H1 (cell line): ENCODE measurements at regions not wholly inside any gene's neighbourhood (a gene's known extent, or its start where the extent isn't known, plus 50 kb on each side); places are given as distances from the start of the nearest gene placed in this dataset.

Experiments used
- CTCF ChIA-PET: fragments of 300-600 bp; sonication (Branson Sonifier 250); formaldehyde crosslinking; loops from one replicate; lab custom pipeline; 2021; ENCODE audit not compliant: partially characterized antibody; lab: Charles Lee
- POLR2A ChIA-PET: fragments of 300-600 bp; sonication (Branson Sonifier 250); formaldehyde crosslinking; loops from one replicate; lab custom pipeline; 2021; ENCODE audit warnings: inconsistent platforms; ENCODE audit not compliant: partially characterized antibody; lab: Charles Lee
- DNase-seq, 2 experiments: peaks; one replicate each; pipeline versions ENCODE4 v3.0.0 to v3.0.0-alpha.2; 2010 to 2022; ENCODE audit warnings: low spot score in 2 of 2, low read depth in 1 of 2, mixed read lengths in 1 of 2
- FAIRE-seq: peaks from 2 replicates; lab custom pipeline; 2011; peaks lifted over from hg19 to GRCh38; lab: Jason Lieb, UNC
- H2AFZ ChIP-seq: 2 replicates; pipeline ENCODE4 v1.8.1; 2012; ENCODE audit warnings: low read length, inconsistent platforms
- H2AK5ac ChIP-seq: 2 replicates; pipeline ENCODE4 v1.6.1; 2013; ENCODE audit warnings: low read depth, low read length
- H2BK120ac ChIP-seq: replicated peaks from 2 replicates; pipeline ENCODE3; 2013; ENCODE audit warnings: low read depth, low read length, inconsistent platforms
- H2BK12ac ChIP-seq: 2 replicates; pipeline ENCODE4 v1.6.1; 2013; ENCODE audit warnings: low read depth, low read length
- H2BK15ac ChIP-seq: 2 replicates; pipeline ENCODE4 v1.6.1; 2013; ENCODE audit warnings: low read length
- H2BK20ac ChIP-seq: 2 replicates; pipeline ENCODE4 v1.6.1; 2013; ENCODE audit warnings: low read length
- H2BK5ac ChIP-seq: 2 replicates; pipeline ENCODE4 v1.6.1; 2013; ENCODE audit warnings: low read depth, low read length
- H3K14ac ChIP-seq: 2 replicates; pipeline ENCODE4 v1.6.1; 2013; ENCODE audit warnings: inconsistent platforms; ENCODE audit not compliant: insufficient read length
- H3K18ac ChIP-seq: 2 replicates; pipeline ENCODE4 v1.6.1; 2013; ENCODE audit warnings: low read length; ENCODE audit errors: extremely low read depth
- H3K23ac ChIP-seq: 2 replicates; pipeline ENCODE4 v1.6.1; 2013; ENCODE audit warnings: inconsistent platforms; ENCODE audit not compliant: insufficient read length
- H3K23me2 ChIP-seq: 2 replicates; pipeline ENCODE4 v1.6.1; 2013; ENCODE audit warnings: low read depth, low read length
- H3K27ac ChIP-seq: 2 replicates; pipeline ENCODE4 v1.6.1; 2011; ENCODE audit warnings: low read depth, low read length, inconsistent platforms
- H3K27me3 ChIP-seq, 4 experiments: replicated peaks in 1 of 4; 1 replicate in 1 of 4; 2 replicates in 3 of 4; pipeline versions ENCODE4 v1.6.1 to v1.8.1; 2011 to 2013; ENCODE audit warnings: low read length in 3 of 4, mild to moderate bottlenecking in 3 of 4, inconsistent platforms in 2 of 4, mixed read lengths in 2 of 4, moderate library complexity in 1 of 4; ENCODE audit not compliant: control insufficient read depth in 3 of 4, insufficient read depth in 3 of 4; ENCODE audit errors: extremely low read depth in 1 of 4
- H3K36me3 ChIP-seq, 4 experiments: 2 replicates each; pipeline versions ENCODE4 v1.6.1 to v1.8.1; 2011 to 2013; ENCODE audit warnings: mild to moderate bottlenecking in 4 of 4, low read length in 3 of 4, moderate library complexity in 2 of 4, control low read depth in 1 of 4, inconsistent platforms in 1 of 4; ENCODE audit not compliant: insufficient read depth in 4 of 4, control insufficient read depth in 2 of 4
- H3K4ac ChIP-seq: replicated peaks from 2 replicates; pipeline ENCODE3; 2013; ENCODE audit warnings: low read length, low read depth, mixed read lengths, inconsistent platforms; ENCODE audit not compliant: insufficient read length
- H3K4me1 ChIP-seq, 4 experiments: replicated peaks in 1 of 4; 1 replicate in 1 of 4; 2 replicates in 3 of 4; pipeline versions ENCODE4 v1.6.1 to v1.8.1; 2011 to 2013; ENCODE audit warnings: low read length in 3 of 4, inconsistent platforms in 2 of 4, mixed read lengths in 1 of 4; ENCODE audit not compliant: insufficient read depth in 4 of 4, control insufficient read depth in 3 of 4
- H3K4me2 ChIP-seq, 2 experiments: 2 replicates each; pipeline versions ENCODE4 v1.6.1 to v1.8.1; 2011 to 2013; ENCODE audit warnings: low read depth in 2 of 2, low read length in 2 of 2, control low read depth in 1 of 2, inconsistent platforms in 1 of 2, mild to moderate bottlenecking in 1 of 2; ENCODE audit not compliant: insufficient read depth in 1 of 2
- H3K4me3 ChIP-seq, 4 experiments: fragments of 200-600, 300-600 bp in 1 of 4; sonication (generic), shearing (Covaris generic), sonication (Bioruptor Twin) in 1 of 4; 2 replicates each; pipeline versions ENCODE4 v1.5.1 to v1.8.1; 2011 to 2016; ENCODE audit warnings: low read length in 4 of 4, low read depth in 3 of 4, control low read depth in 2 of 4, inconsistent platforms in 2 of 4, mild to moderate bottlenecking in 2 of 4, mixed read lengths in 1 of 4, moderate library complexity in 1 of 4; ENCODE audit not compliant: insufficient read depth in 2 of 4; ENCODE audit errors: extremely low read depth in 1 of 4
- H3K56ac ChIP-seq: replicated peaks from 2 replicates; pipeline ENCODE3; 2013; ENCODE audit warnings: low read depth, mild to moderate bottlenecking, mixed read lengths, low read length, inconsistent platforms; ENCODE audit not compliant: insufficient read length
- H3K79me1 ChIP-seq: 2 replicates; pipeline ENCODE4 v1.6.1; 2013; ENCODE audit warnings: low read depth, low read length, control low read depth
- H3K79me2 ChIP-seq, 2 experiments: 2 replicates each; pipeline versions ENCODE4 v1.6.1 to v1.8.1; 2012 to 2013; ENCODE audit warnings: low read length in 2 of 2, mild to moderate bottlenecking in 2 of 2, inconsistent platforms in 1 of 2; ENCODE audit not compliant: insufficient read depth in 2 of 2, control insufficient read depth in 1 of 2
- H3K9ac ChIP-seq, 4 experiments: replicated peaks in 1 of 4; 1 replicate in 1 of 4; 2 replicates in 3 of 4; pipeline versions ENCODE4 v1.6.1 to v1.8.1; 2011 to 2013; ENCODE audit warnings: low read depth in 3 of 4, low read length in 3 of 4, control low read depth in 2 of 4, mild to moderate bottlenecking in 2 of 4, moderate library complexity in 2 of 4, inconsistent platforms in 1 of 4; ENCODE audit errors: extremely low read depth in 1 of 4
- H3K9me3 ChIP-seq, 2 experiments: 2 replicates each; pipeline versions ENCODE4 v1.6.1 to v1.8.1; 2012 to 2013; ENCODE audit warnings: mild to moderate bottlenecking in 2 of 2, moderate library complexity in 2 of 2, control low read depth in 1 of 2, inconsistent platforms in 1 of 2, low read depth in 1 of 2, low read length in 1 of 2, mixed read lengths in 1 of 2; ENCODE audit not compliant: insufficient read depth in 2 of 2
- H4K20me1 ChIP-seq, 2 experiments: replicated peaks in 1 of 2; 2 replicates each; pipeline versions ENCODE3 to v1.8.1; 2011 to 2013; ENCODE audit warnings: inconsistent platforms in 2 of 2, low read length in 2 of 2, mild to moderate bottlenecking in 1 of 2; ENCODE audit not compliant: insufficient read depth in 2 of 2, control insufficient read depth in 1 of 2
- H4K5ac ChIP-seq: 2 replicates; pipeline ENCODE4 v1.6.1; 2013; ENCODE audit warnings: low read length, low read depth, mixed read lengths, inconsistent platforms; ENCODE audit not compliant: insufficient read length
- H4K8ac ChIP-seq: 2 replicates; pipeline ENCODE4 v1.8.0; 2013; ENCODE audit warnings: mild to moderate bottlenecking, moderate library complexity, low read length, inconsistent platforms; ENCODE audit not compliant: insufficient read depth; ENCODE audit errors: extremely low read depth
- H4K91ac ChIP-seq: replicated peaks from 2 replicates; pipeline ENCODE3; 2013; ENCODE audit warnings: low read length, mixed read lengths, inconsistent platforms; ENCODE audit not compliant: insufficient read length
- BCL11A ChIP-seq, 2 experiments: IDR thresholded peaks; one replicate each; pipeline ENCODE4 v1.6.1; 2011; ENCODE audit warnings: low read depth in 2 of 2, low read length in 2 of 2, mild to moderate bottlenecking in 2 of 2
- CHD1 ChIP-seq: IDR thresholded peaks from 2 replicates; pipeline ENCODE4 v1.6.1; 2012; ENCODE audit warnings: low read depth, low read length, improper control_type of control experiment
- EGR1 ChIP-seq: IDR thresholded peaks from 2 replicates; pipeline ENCODE4 v1.6.1; 2011; ENCODE audit warnings: low read depth, low read length, borderline replicate concordance
- GTF2F1 ChIP-seq: IDR thresholded peaks from 2 replicates; pipeline ENCODE4 v1.6.1; 2012; ENCODE audit warnings: low read depth, low read length, improper control_type of control experiment, borderline replicate concordance
- HDAC2 ChIP-seq, 2 experiments: fragments of 300-600 bp in 1 of 2; sonication (generic) in 1 of 2; IDR thresholded peaks; 2 replicates each; pipeline ENCODE4 v1.6.1; 2011 to 2012; ENCODE audit warnings: low read depth in 2 of 2, low read length in 2 of 2, mild to moderate bottlenecking in 2 of 2, moderate library complexity in 2 of 2, borderline replicate concordance in 1 of 2, inconsistent platforms in 1 of 2
- PHF8 ChIP-seq: fragments of 200-600 bp; sonication (generic); conservative IDR thresholded peaks from 2 replicates; pipeline ENCODE4 v1.7.1; 2012; ENCODE audit warnings: low read depth, mild to moderate bottlenecking, inconsistent platforms, low read length, moderate library complexity
- POLR2A ChIP-seq, 2 experiments: IDR thresholded peaks; 1 replicate in 1 of 2; 2 replicates in 1 of 2; pipeline ENCODE4 v1.6.1; 2011; ENCODE audit warnings: low read depth in 2 of 2, low read length in 2 of 2, mild to moderate bottlenecking in 2 of 2; ENCODE audit errors: control extremely low read depth in 1 of 2
- SIX5 ChIP-seq: IDR thresholded peaks from 2 replicates; pipeline ENCODE4 v1.6.1; 2011; ENCODE audit warnings: mild to moderate bottlenecking, low read depth, low read length
- TEAD4 ChIP-seq: IDR thresholded peaks from 2 replicates; pipeline ENCODE4 v1.6.1; 2012; ENCODE audit warnings: low read depth, low read length, inconsistent platforms, mixed read lengths
- WGBS, 2 experiments: shearing (Covaris generic) in 1 of 2; methylation state at CpG; one replicate each; pipeline versions ENCODE4 v1.1.6 to v1.1.7; 2013 to 2015; ENCODE audit warnings: low lambda C conversion rate in 2 of 2, mixed read lengths in 2 of 2, inconsistent platforms in 1 of 2, low coverage in 1 of 2, missing lambda C conversion rate in 1 of 2; ENCODE audit not compliant: insufficient replicate concordance in 2 of 2, insufficient coverage in 1 of 2, insufficient read length in 1 of 2; ENCODE audit errors: extremely low coverage in 1 of 2, missing lambda C conversion rate in 1 of 2; 5-methylcytosine and 5-hydroxymethylcytosine counted together
- TF ChIP-seq, protein P1 (sequence below): IDR thresholded peaks from 2 replicates; pipeline ENCODE4 v1.6.1; 2011; ENCODE audit warnings: low read depth, mild to moderate bottlenecking, low read length; ENCODE audit not compliant: insufficient read depth
- TF ChIP-seq, protein P2 (sequence below), 3 experiments: IDR thresholded peaks; 1 replicate in 2 of 3; 2 replicates in 1 of 3; pipeline versions ENCODE4 v1.5.1 to v1.6.1; 2011; ENCODE audit warnings: low read length in 3 of 3, mild to moderate bottlenecking in 3 of 3, inconsistent platforms in 2 of 3, low read depth in 1 of 3, moderate library complexity in 1 of 3; ENCODE audit not compliant: insufficient read depth in 1 of 3; ENCODE audit errors: control extremely low read depth in 1 of 3

DNA sequence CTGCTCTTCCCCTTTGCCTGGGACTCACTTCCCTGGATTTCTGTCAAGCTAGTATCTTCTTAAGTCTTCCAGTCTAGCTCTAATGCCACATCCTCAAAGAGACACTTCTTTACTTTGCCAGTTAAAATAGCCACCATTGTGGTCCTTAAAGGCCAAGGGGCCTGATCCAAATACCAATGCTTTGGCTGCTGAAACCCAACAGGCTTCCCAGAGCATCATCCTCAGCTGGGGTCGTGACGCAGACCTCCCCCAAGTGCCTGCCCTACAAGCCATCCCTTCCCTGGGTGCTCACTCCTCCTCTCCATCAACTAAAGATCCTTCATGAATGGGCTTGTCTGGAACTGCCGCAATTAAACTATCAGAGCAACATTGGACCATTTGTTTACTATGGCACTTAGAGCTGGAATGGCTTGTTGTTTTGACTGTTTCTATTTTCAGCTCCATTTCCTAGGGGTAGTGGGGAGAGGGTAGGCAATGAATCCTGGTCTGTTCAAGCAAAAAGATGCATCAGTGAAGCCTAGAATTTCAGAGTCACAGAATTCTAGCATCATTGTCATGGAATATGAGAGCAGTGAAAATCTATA, 79.6 kb upstream of the SIRPA start:
- H3K36me3 ChIP-seq, result no peaks in the 10 kb centered on the region
- H3K4ac ChIP-seq, result no peak overlapping the region
- H2BK12ac ChIP-seq, result no peak overlapping the region
- no peak overlapping the region for H4K5ac ChIP-seq
- peaks cover 5% of the 10 kb centered on the region; the same call in 1 of the 2 replicates for H3K23me2 ChIP-seq
- no peak overlapping the region for H3K4me2 ChIP-seq
- H3K23ac ChIP-seq, result no peak overlapping the region
- no peak overlapping the region for H2BK120ac ChIP-seq
- no peak overlapping the region for H3K14ac ChIP-seq
- no peaks in the 10 kb centered on the region for H3K9me3 ChIP-seq
- ChIA-PET POLR2A (no interaction called here), CTCF (interaction anchor here (1.0 kb wide), 1 partner anchor 84 kb away, joined by 3 read pairs; no protein-coding TSS in a partner anchor)
- no peak overlapping the region for H3K4me3 ChIP-seq
- FAIRE-seq (no peak), DNase-seq (no peak)
- no peaks in the 10 kb centered on the region for H3K79me2 ChIP-seq
- no peaks in the 10 kb centered on the region for H3K79me1 ChIP-seq
- H4K8ac ChIP-seq, result no peak overlapping the region
- H2BK15ac ChIP-seq, result no peak overlapping the region
- no peak overlapping the region for H4K91ac ChIP-seq
- no peaks in the 10 kb centered on the region; a peak in 1 of 7 replicates for H3K27me3 ChIP-seq
- H3K4me1 ChIP-seq, result peaks cover 13 to 39% (median 24%) of the 10 kb centered on the region in 4 experiments
- no peaks in the 10 kb centered on the region for H4K20me1 ChIP-seq
- H2BK20ac ChIP-seq, result no peak overlapping the region
- no peak overlapping the region for H2AK5ac ChIP-seq
- TF ChIP-seq CHD1 (no peak), EGR1 (no peak), BCL11A (IDR thresholded peaks at IDR 0.05; ENCODE audit: low read depth in 2 of 2, low read length in 2 of 2) (no peak), GTF2F1 (no peak), HDAC2 (IDR thresholded peaks at IDR 0.05; ENCODE audit: borderline replicate concordance in 1 of 2, low read depth in 2 of 2, low read length in 2 of 2) (no peak), TEAD4 (no peak), PHF8 (no peak), POLR2A (IDR thresholded peaks at IDR 0.05; ENCODE audit: control extremely low read depth in 1 of 2, low read depth in 2 of 2, low read length in 2 of 2) (no peak), SIX5 (no peak)
- TF ChIP-seq, protein P1, sequence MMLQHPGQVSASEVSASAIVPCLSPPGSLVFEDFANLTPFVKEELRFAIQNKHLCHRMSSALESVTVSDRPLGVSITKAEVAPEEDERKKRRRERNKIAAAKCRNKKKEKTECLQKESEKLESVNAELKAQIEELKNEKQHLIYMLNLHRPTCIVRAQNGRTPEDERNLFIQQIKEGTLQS, result no peak
- TF ChIP-seq, protein P2, sequence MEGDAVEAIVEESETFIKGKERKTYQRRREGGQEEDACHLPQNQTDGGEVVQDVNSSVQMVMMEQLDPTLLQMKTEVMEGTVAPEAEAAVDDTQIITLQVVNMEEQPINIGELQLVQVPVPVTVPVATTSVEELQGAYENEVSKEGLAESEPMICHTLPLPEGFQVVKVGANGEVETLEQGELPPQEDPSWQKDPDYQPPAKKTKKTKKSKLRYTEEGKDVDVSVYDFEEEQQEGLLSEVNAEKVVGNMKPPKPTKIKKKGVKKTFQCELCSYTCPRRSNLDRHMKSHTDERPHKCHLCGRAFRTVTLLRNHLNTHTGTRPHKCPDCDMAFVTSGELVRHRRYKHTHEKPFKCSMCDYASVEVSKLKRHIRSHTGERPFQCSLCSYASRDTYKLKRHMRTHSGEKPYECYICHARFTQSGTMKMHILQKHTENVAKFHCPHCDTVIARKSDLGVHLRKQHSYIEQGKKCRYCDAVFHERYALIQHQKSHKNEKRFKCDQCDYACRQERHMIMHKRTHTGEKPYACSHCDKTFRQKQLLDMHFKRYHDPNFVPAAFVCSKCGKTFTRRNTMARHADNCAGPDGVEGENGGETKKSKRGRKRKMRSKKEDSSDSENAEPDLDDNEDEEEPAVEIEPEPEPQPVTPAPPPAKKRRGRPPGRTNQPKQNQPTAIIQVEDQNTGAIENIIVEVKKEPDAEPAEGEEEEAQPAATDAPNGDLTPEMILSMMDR (IDR thresholded peaks at IDR 0.05; ENCODE audit: control extremely low read depth in 1 of 3, insufficient read depth in 1 of 3, low read depth in 1 of 3, low read length in 3 of 3), result no peak
- TF ChIP-seq, all 59 proteins: peak for 0
- no peak overlapping the region for H3K9ac ChIP-seq
- 92% methylated on average over 3 of the region's 3 CpGs; no CpG with 5 or more reads in 1 of the 2 experiments for WGBS, 2 experiments
- H2BK5ac ChIP-seq, result no peak overlapping the region
- H3K18ac ChIP-seq, result no peak overlapping the region
- H3K27ac ChIP-seq, result no peak overlapping the region
- no peak overlapping the region for H2AFZ ChIP-seq
- H3K56ac ChIP-seq, result no peak overlapping the region
